ENCODE measurements at regions not wholly inside any gene's neighbourhood (a gene's known extent, or its start where the extent isn't known, plus 50 kb on each side); places are given as distances from the start of the nearest gene placed in this dataset.

GRCh38 chr4:96833831-96834230 is 993.9 kb downstream of the PDHA2 start:
- TF ChIP-seq POLR2AphosphoS5 (IDR thresholded peaks at IDR 0.05) (no peak), POLR2A (IDR thresholded peaks at IDR 0.05) (no peak), EP300 (IDR thresholded peaks at IDR 0.05; ENCODE audit: low read depth) (no peak)
- TF ChIP-seq, protein P1, sequence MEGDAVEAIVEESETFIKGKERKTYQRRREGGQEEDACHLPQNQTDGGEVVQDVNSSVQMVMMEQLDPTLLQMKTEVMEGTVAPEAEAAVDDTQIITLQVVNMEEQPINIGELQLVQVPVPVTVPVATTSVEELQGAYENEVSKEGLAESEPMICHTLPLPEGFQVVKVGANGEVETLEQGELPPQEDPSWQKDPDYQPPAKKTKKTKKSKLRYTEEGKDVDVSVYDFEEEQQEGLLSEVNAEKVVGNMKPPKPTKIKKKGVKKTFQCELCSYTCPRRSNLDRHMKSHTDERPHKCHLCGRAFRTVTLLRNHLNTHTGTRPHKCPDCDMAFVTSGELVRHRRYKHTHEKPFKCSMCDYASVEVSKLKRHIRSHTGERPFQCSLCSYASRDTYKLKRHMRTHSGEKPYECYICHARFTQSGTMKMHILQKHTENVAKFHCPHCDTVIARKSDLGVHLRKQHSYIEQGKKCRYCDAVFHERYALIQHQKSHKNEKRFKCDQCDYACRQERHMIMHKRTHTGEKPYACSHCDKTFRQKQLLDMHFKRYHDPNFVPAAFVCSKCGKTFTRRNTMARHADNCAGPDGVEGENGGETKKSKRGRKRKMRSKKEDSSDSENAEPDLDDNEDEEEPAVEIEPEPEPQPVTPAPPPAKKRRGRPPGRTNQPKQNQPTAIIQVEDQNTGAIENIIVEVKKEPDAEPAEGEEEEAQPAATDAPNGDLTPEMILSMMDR (IDR thresholded peaks at IDR 0.05) = no peak

Data from transverse colon (tissue), 4 donors.